ENCODE measurements at regions not wholly inside any gene's neighbourhood (a gene's known extent, or its start where the extent isn't known, plus 50 kb on each side); places are given as distances from the start of the nearest gene placed in this dataset.

DNA sequence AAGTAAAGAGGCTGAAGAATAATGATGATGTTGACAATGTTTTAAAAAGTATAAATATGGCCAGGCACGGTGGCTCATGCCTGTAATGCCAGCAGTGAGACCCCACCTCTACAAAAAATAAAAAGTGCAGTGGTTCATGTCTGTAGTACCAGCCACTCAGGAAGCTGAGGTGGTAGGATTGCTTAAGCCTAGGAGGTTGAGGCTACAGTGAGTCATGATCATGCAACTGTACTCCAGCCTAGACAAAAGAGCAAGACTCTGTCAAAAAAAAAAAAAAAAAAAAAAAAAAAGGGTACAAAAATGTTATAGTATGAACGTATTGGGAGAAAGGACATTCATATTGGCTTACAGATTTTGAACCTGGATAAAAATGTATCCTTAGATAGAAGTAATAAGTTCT lies 543.1 kb upstream of the IRAK1BP1 start:
- ATAC-seq (ENCODE audit: low FRiP score): no peak

DNA sequence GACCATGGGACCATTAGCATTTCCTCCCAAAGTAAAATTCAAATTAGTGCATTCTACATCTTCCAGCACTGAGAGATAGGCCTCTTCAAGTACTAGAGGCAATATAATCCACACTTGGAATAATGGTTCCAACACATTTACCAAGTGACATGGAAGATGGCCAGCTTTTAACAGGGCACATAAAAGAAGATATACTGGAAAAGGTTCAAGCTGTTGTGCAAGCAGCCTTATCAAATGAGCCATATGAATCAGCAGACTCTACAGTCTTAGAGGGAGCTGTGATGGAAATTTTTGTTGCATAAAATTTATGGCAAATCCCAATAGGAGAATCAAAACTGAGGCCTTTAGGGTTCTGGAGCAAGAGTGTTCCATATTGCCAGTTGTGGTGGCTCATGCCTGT lies 526.6 kb upstream of the IRAK1BP1 start:
- TF ChIP-seq, protein P1, sequence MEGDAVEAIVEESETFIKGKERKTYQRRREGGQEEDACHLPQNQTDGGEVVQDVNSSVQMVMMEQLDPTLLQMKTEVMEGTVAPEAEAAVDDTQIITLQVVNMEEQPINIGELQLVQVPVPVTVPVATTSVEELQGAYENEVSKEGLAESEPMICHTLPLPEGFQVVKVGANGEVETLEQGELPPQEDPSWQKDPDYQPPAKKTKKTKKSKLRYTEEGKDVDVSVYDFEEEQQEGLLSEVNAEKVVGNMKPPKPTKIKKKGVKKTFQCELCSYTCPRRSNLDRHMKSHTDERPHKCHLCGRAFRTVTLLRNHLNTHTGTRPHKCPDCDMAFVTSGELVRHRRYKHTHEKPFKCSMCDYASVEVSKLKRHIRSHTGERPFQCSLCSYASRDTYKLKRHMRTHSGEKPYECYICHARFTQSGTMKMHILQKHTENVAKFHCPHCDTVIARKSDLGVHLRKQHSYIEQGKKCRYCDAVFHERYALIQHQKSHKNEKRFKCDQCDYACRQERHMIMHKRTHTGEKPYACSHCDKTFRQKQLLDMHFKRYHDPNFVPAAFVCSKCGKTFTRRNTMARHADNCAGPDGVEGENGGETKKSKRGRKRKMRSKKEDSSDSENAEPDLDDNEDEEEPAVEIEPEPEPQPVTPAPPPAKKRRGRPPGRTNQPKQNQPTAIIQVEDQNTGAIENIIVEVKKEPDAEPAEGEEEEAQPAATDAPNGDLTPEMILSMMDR (IDR thresholded peaks at IDR 0.05): no peak
- DNase-seq (ENCODE audit: low spot score) (no peak), ATAC-seq (ENCODE audit: low FRiP score) (no peak)

More for the DNA sequence above, 543.1 kb upstream of the IRAK1BP1 start:
- DNase-seq (ENCODE audit: low spot score): no peak
- TF ChIP-seq, protein P1 (IDR thresholded peaks at IDR 0.05): no peak

DNA sequence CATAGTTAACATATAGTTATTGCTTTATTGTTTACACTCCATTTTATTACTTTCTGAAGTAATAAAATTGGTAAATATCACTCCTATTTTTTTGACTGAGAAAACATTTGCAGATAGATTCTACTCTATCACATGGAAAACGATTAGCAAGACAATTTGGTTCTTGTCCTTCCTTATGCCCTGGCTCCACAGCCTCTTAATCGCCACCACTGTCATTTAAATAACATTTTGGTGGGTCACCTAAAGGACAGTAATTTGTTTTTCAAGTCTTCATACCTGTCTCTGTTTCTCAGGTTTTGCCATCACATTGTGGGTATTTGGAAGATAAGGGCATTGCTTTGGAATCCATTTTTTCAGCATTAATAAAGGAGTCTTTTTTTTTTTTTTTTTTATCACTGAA lies 521.5 kb upstream of the IRAK1BP1 start:
- TF ChIP-seq, protein P1 (IDR thresholded peaks at IDR 0.05): no peak
- no peak for ATAC-seq (ENCODE audit: low FRiP score)
- DNase-seq (ENCODE audit: low spot score): no peak

DNA sequence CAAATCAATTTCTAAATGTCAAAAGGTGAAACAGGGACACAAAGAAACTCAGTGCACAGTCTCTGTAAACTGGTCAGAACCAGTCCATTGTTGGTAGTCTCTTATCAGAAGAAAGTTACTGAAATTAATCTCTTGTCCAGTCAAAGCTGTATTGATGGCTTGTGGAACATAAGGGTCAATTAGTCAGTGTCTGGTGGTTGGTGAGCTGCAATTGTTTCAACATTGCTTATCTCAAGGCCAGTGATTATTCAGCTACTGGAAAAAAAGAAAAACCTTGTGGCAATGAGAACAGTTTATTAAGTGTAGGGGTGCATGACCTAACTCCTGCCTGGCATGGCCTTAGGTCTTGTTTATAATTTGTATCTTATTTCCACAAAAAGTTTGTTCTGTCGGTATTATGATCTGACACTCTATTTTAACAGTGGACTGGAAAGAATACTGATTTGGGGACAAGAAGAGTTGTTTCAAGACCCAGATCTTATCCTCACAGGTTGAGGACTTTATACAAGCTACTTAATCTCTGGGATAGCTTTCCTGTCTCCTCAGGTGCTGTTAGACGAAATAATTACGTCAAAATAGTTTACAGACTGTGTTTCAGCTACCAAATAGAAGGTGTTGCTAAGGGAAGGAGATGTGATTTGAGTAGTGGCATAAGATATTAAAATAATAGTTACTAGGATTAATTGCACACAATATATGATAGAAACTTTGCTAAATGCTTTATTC lies 520.0 kb upstream of the IRAK1BP1 start:
- ATAC-seq (ENCODE audit: low FRiP score) (no peak), DNase-seq (ENCODE audit: low spot score) (no peak)
- TF ChIP-seq, protein P1 (IDR thresholded peaks at IDR 0.05): no peak

DNA sequence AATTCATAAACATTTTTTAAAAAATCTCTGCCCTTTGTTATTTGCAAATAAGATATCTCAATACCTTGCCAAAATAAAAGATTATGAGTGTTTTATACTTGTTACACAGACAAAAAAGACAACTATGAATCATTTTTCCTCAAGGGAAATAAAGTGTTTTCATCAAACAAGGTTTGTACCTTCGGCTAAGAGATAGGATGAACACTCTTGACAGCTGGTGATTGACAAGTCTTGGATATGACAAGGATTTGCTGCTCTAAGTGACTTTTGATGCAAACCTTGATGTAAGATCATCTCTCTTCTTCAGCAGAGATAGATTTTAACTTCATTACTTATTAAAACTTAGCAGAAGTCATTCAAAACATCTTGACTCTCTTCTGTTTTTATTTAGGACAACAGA lies 514.3 kb upstream of the IRAK1BP1 start:
- TF ChIP-seq, protein P1 (IDR thresholded peaks at IDR 0.05): no peak
- DNase-seq (ENCODE audit: low spot score) (no peak), ATAC-seq (ENCODE audit: low FRiP score) (no peak)

DNA sequence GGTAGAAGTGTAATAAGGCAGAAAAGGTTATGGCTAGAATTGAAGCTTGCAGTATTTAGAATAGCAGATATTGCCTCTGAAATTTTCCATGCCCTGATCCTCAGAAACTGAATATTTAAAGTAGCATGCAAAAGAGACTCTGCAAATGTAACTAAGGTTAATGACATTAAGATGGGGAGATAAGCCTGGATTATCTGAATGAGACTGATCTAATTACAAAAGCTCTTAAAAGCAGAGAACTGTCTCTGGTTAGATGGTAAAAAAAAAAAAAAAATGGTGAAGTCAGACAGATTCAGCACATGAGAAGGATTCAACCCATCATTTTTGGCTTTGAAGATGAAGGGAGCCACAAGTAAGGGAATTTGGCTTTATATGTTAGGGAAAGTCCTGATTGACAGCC lies 503.7 kb upstream of the IRAK1BP1 start:
- ATAC-seq (ENCODE audit: low FRiP score): no peak
- TF ChIP-seq, protein P1 (IDR thresholded peaks at IDR 0.05): no peak

DNA sequence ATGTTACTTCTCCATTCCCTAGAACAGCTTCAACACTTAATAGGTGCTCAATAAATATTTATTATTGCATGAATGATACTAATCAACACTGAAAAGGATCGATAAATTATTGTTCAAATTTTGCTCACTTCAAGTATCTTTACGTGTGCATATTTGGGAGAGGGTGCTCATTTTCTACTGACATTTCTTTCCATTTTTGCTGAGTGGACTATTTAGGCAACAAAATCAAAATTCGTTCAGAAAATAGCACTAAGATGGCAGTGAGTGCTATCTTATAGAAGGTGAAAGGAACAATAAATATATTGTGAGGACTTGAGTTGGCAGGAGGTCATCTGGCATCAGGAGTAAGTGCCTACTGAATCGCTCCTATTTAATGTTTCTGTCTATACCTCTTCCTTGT lies 501.9 kb upstream of the IRAK1BP1 start:
- no peak for DNase-seq (ENCODE audit: low spot score)
- ATAC-seq (ENCODE audit: low FRiP score): no peak
- TF ChIP-seq, protein P1 (IDR thresholded peaks at IDR 0.05): no peak

More for the DNA sequence above, 503.7 kb upstream of the IRAK1BP1 start:
- no peak for DNase-seq (ENCODE audit: low spot score)

Data from omental fat pad (tissue), 3 donors.